ENCODE measurements at regions not wholly inside any gene's neighbourhood (a gene's known extent, or its start where the extent isn't known, plus 50 kb on each side); places are given as distances from the start of the nearest gene placed in this dataset.

DNA sequence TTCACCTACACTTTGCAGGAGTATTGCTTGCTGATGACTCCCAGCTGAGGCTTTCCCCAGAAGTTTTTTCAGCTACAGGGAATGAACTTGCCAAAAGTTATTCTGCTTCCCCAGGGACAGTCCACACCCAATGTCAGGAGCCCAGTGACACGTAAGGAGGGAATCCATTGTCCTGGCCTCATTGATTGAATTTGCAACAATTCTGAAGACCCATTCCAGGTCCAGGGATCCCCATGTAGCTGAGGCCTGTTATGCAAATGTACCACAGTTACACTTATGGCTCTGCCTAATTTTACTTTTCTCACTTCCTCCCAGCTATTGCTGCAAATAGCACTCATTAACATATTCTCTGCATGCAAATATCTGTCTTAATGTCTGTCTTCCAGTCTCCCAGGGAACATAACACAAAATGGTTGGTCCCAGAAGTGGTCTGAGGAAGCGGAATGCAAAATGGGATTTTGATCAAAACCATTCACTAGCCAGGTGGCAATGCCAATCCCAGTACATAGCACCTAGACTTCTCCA lies 113.7 kb upstream of the ACTRT1 start:
- DNase-seq = no peak

GRCh38 chrX:128156204-128156603 lies 104.0 kb upstream of the ACTRT1 start:
- no peak for DNase-seq

- no peak for DNase-seq
These were observed 90.5 kb upstream of the ACTRT1 start for GRCh38 chrX:128142745-128143144.

DNA sequence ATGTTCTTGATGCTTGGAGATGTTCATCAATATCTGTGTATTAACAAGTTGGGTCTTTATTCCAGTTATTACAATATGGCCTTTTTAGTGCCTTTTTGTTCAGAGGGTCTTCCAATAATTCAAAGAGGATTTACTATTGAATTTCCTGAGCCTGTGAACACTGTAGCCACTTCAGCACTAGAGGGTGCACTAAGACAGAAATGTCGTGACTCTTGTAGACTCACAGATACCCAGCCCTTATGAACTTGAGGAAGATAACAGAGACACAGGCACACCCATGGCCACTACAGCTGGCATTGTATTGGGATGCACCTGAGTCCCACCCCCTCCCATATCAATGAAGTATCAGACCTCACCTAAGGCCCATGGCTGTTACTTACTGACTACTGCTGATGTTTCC lies 54.4 kb upstream of the ACTRT1 start:
- no peak for DNase-seq

GRCh38 chrX:128105659-128106058 lies 53.5 kb upstream of the ACTRT1 start:
- DNase-seq = no peak
